H1 (cell line): ENCODE measurements at regions not wholly inside any gene's neighbourhood (a gene's known extent, or its start where the extent isn't known, plus 50 kb on each side); places are given as distances from the start of the nearest gene placed in this dataset.
A peak's percentile ranks its signal among the peaks of the same experiment; 100 is the strongest.

Experiments
- CEBPB ChIP-seq: IDR thresholded peaks from 2 replicates; pipeline ENCODE4 v1.6.1; 2012; ENCODE audit warnings: low read depth, low read length
- EZH2 ChIP-seq: fragments of 200-600 bp; sonication (generic); IDR thresholded peaks from 2 replicates; pipeline ENCODE4 v1.7.1; 2012; ENCODE audit warnings: low read depth, mild to moderate bottlenecking, moderate library complexity, low read length, inconsistent platforms; ENCODE audit not compliant: severe bottlenecking
- JUND ChIP-seq: IDR thresholded peaks from 2 replicates; pipeline ENCODE4 v1.6.1; 2011; ENCODE audit warnings: mild to moderate bottlenecking, improper control_type of control experiment, low read length
- POLR2A ChIP-seq, 2 experiments: IDR thresholded peaks; 1 replicate in 1 of 2; 2 replicates in 1 of 2; pipeline ENCODE4 v1.6.1; 2011; ENCODE audit warnings: low read depth in 2 of 2, low read length in 2 of 2, mild to moderate bottlenecking in 2 of 2; ENCODE audit errors: control extremely low read depth in 1 of 2
- POLR2AphosphoS5 ChIP-seq: IDR thresholded peaks from 2 replicates; pipeline ENCODE4 v1.6.1; 2011; ENCODE audit warnings: low read depth, low read length
- RNF2 ChIP-seq: fragments of 200-900, 300-1000 bp; sonication (generic); IDR thresholded peaks from 2 replicates; pipeline ENCODE4 v1.7.1; 2016; ENCODE audit warnings: borderline replicate concordance, low read depth, mild to moderate bottlenecking, antibody characterized with exemption, low read length; ENCODE audit not compliant: poor library complexity, severe bottlenecking; ENCODE audit errors: missing control alignments
- RXRA ChIP-seq: IDR thresholded peaks from 2 replicates; pipeline ENCODE4 v1.6.1; 2011; ENCODE audit warnings: low read depth, mild to moderate bottlenecking, low read length, moderate library complexity; ENCODE audit not compliant: insufficient read depth
- SP1 ChIP-seq: IDR thresholded peaks from 2 replicates; pipeline ENCODE4 v1.6.1; 2011; ENCODE audit warnings: low read depth, low read length
- YY1 ChIP-seq: IDR thresholded peaks from 2 replicates; pipeline ENCODE4 v1.6.1; 2011; ENCODE audit warnings: low read depth, mild to moderate bottlenecking, low read length
- TF ChIP-seq, protein P1 (sequence below), 3 experiments: IDR thresholded peaks; 1 replicate in 2 of 3; 2 replicates in 1 of 3; pipeline versions ENCODE4 v1.5.1 to v1.6.1; 2011; ENCODE audit warnings: low read length in 3 of 3, mild to moderate bottlenecking in 3 of 3, inconsistent platforms in 2 of 3, low read depth in 1 of 3, moderate library complexity in 1 of 3; ENCODE audit not compliant: insufficient read depth in 1 of 3; ENCODE audit errors: control extremely low read depth in 1 of 3
- TF ChIP-seq, protein P2 (sequence below): IDR thresholded peaks from 2 replicates; pipeline ENCODE4 v1.6.1; 2012; ENCODE audit warnings: inconsistent platforms
- TF ChIP-seq, protein P3 (sequence below): IDR thresholded peaks from 2 replicates; pipeline ENCODE4 v1.6.1; 2012; ENCODE audit warnings: low read length, inconsistent platforms
- TF ChIP-seq, protein P4 (sequence below): IDR thresholded peaks from 2 replicates; pipeline ENCODE4 v1.6.1; 2011; ENCODE audit warnings: low read depth, mild to moderate bottlenecking, low read length; ENCODE audit not compliant: insufficient read depth

DNA sequence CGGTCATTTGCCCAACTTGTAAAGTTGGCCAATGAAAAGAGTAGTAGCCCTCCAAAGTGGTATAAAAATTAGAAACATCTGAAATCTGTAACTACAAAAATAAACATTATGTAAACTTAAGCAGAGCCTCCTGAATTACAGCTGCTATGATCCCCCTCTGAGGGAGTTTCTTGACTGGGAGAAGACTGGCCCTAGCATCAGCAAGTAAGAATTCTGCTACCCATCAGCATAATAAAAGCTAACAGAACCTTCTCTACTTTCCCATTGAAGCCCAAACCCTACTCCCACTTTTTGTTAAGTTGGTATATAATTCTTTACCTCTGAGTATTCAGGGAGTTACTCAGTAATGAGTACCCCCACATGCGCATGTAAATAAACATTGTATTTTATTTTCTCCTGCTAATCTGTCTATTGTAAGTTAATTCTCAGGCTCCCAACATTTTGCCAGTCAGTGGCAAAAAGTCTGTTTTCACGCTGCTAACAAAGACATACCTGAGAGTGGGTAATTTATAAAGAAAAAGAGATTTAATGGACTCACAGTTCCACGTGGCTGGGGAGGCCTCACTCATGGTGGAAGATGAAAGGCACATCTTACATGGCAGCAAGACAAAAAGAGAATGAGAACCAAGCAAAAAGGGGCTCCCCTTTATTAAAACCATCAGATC, 71.3 kb downstream of the MYL12B start:
- TF ChIP-seq, protein P1, sequence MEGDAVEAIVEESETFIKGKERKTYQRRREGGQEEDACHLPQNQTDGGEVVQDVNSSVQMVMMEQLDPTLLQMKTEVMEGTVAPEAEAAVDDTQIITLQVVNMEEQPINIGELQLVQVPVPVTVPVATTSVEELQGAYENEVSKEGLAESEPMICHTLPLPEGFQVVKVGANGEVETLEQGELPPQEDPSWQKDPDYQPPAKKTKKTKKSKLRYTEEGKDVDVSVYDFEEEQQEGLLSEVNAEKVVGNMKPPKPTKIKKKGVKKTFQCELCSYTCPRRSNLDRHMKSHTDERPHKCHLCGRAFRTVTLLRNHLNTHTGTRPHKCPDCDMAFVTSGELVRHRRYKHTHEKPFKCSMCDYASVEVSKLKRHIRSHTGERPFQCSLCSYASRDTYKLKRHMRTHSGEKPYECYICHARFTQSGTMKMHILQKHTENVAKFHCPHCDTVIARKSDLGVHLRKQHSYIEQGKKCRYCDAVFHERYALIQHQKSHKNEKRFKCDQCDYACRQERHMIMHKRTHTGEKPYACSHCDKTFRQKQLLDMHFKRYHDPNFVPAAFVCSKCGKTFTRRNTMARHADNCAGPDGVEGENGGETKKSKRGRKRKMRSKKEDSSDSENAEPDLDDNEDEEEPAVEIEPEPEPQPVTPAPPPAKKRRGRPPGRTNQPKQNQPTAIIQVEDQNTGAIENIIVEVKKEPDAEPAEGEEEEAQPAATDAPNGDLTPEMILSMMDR (IDR thresholded peaks at IDR 0.05; ENCODE audit: control extremely low read depth in 1 of 3, insufficient read depth in 1 of 3, low read depth in 1 of 3, low read length in 3 of 3) = no peak
- no peak for TF ChIP-seq POLR2A (IDR thresholded peaks at IDR 0.05; ENCODE audit: control extremely low read depth in 1 of 2, low read depth in 2 of 2, low read length in 2 of 2)
- no peak for TF ChIP-seq JUND
- TF ChIP-seq RXRA = no peak
- no peak for TF ChIP-seq POLR2AphosphoS5
- TF ChIP-seq, protein P2, sequence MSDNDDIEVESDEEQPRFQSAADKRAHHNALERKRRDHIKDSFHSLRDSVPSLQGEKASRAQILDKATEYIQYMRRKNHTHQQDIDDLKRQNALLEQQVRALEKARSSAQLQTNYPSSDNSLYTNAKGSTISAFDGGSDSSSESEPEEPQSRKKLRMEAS = 0 out of 2 replicates have a peak, but pooled peaks have one; percentile 26
- TF ChIP-seq CEBPB = no peak
- TF ChIP-seq RNF2 = no peak
- no peak for TF ChIP-seq YY1
- TF ChIP-seq, protein P3, sequence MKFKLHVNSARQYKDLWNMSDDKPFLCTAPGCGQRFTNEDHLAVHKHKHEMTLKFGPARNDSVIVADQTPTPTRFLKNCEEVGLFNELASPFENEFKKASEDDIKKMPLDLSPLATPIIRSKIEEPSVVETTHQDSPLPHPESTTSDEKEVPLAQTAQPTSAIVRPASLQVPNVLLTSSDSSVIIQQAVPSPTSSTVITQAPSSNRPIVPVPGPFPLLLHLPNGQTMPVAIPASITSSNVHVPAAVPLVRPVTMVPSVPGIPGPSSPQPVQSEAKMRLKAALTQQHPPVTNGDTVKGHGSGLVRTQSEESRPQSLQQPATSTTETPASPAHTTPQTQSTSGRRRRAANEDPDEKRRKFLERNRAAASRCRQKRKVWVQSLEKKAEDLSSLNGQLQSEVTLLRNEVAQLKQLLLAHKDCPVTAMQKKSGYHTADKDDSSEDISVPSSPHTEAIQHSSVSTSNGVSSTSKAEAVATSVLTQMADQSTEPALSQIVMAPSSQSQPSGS = no peak
- TF ChIP-seq SP1 = no peak
- TF ChIP-seq EZH2 = no peak
- TF ChIP-seq, protein P4, sequence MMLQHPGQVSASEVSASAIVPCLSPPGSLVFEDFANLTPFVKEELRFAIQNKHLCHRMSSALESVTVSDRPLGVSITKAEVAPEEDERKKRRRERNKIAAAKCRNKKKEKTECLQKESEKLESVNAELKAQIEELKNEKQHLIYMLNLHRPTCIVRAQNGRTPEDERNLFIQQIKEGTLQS = no peak
